ENCODE measurements at regions not wholly inside any gene's neighbourhood (a gene's known extent, or its start where the extent isn't known, plus 50 kb on each side); places are given as distances from the start of the nearest gene placed in this dataset.
"Not testable (repeated sequence)": the region's sequence is repeated elsewhere in the genome, so short reads cannot be mapped to it uniquely, and the experiment has no call there.

DNA sequence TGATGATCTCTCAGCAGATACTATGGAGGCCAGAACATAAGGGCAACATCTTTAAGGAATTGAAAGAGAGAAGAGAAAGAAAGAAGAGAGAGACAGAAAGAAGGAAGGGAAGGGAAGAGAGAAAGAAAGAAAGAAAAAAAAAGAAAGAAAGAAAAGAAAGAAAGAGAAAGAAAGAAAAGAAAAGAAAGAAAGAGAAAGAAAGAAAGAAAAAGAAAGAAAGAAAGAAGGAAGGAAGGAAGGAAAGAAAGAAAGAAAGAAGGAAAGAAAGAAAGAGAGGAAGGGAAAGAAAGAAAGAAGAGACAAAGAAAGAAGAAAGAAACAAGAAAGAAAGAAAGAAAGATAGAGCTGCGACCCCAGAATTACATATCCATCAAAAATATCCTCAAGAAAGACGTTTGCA, 124.9 kb downstream of the CPZ start:
- TF ChIP-seq POLR2A (IDR thresholded peaks at IDR 0.05), result not testable (repeated sequence)
- TF ChIP-seq, protein P1, sequence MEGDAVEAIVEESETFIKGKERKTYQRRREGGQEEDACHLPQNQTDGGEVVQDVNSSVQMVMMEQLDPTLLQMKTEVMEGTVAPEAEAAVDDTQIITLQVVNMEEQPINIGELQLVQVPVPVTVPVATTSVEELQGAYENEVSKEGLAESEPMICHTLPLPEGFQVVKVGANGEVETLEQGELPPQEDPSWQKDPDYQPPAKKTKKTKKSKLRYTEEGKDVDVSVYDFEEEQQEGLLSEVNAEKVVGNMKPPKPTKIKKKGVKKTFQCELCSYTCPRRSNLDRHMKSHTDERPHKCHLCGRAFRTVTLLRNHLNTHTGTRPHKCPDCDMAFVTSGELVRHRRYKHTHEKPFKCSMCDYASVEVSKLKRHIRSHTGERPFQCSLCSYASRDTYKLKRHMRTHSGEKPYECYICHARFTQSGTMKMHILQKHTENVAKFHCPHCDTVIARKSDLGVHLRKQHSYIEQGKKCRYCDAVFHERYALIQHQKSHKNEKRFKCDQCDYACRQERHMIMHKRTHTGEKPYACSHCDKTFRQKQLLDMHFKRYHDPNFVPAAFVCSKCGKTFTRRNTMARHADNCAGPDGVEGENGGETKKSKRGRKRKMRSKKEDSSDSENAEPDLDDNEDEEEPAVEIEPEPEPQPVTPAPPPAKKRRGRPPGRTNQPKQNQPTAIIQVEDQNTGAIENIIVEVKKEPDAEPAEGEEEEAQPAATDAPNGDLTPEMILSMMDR (IDR thresholded peaks at IDR 0.05), result not testable (repeated sequence)

All from right lobe of liver (tissue), 4 donors.